RPMI8226 (cell line): ENCODE measurements at regions not wholly inside any gene's neighbourhood (a gene's known extent, or its start where the extent isn't known, plus 50 kb on each side); places are given as distances from the start of the nearest gene placed in this dataset.
A peak's percentile ranks its signal among the peaks of the same experiment; 100 is the strongest.

ENCODE experiments used
- DNase-seq: peaks from one replicate; pipeline ENCODE4 v3.0.0-alpha.2; 2015

GRCh38 chr15:39194106-39194830 is 386.6 kb upstream of the THBS1 start:
- no peak for DNase-seq

GRCh38 chr15:39195961-39196486 is 384.9 kb upstream of the THBS1 start:
- peak; percentile 26 for DNase-seq

- no peak for DNase-seq
These were observed 382.6 kb upstream of the THBS1 start for GRCh38 chr15:39198044-39199000.

GRCh38 chr15:39199076-39199475 is 381.8 kb upstream of the THBS1 start:
- DNase-seq = no peak

GRCh38 chr15:39200586-39200985 is 380.3 kb upstream of the THBS1 start:
- DNase-seq = no peak

GRCh38 chr15:39202641-39203040 is 378.2 kb upstream of the THBS1 start:
- no peak for DNase-seq

- no peak for DNase-seq
These were observed 376.8 kb upstream of the THBS1 start for GRCh38 chr15:39204031-39204430.

- no peak for DNase-seq
These were observed 375.8 kb upstream of the THBS1 start for GRCh38 chr15:39205081-39205480.

- no peak for DNase-seq
These were observed 375.1 kb upstream of the THBS1 start for GRCh38 chr15:39205506-39206371.

GRCh38 chr15:39207532-39208115 is 373.3 kb upstream of the THBS1 start:
- DNase-seq = no peak

- no peak for DNase-seq
These were observed 372.7 kb upstream of the THBS1 start for GRCh38 chr15:39208187-39208586.

- no peak for DNase-seq
These were observed 371.2 kb upstream of the THBS1 start for GRCh38 chr15:39209548-39210211.

GRCh38 chr15:39211108-39211979 is 369.5 kb upstream of the THBS1 start:
- no peak for DNase-seq

- DNase-seq = no peak
These were observed 367.5 kb upstream of the THBS1 start for GRCh38 chr15:39213385-39213840.

GRCh38 chr15:39215015-39215414 is 365.9 kb upstream of the THBS1 start:
- no peak for DNase-seq

- no peak for DNase-seq
These were observed 364.1 kb upstream of the THBS1 start for GRCh38 chr15:39216816-39217215.

GRCh38 chr15:39219608-39220007 is 361.3 kb upstream of the THBS1 start:
- DNase-seq = no peak

GRCh38 chr15:39226169-39226937 is 354.5 kb upstream of the THBS1 start:
- no peak for DNase-seq

- DNase-seq = no peak
These were observed 353.9 kb upstream of the THBS1 start for GRCh38 chr15:39227001-39227400.

- no peak for DNase-seq
These were observed 352.0 kb upstream of the THBS1 start for GRCh38 chr15:39228889-39229288.
